ENCODE measurements at regions not wholly inside any gene's neighbourhood (a gene's known extent, or its start where the extent isn't known, plus 50 kb on each side); places are given as distances from the start of the nearest gene placed in this dataset.

GRCh38 chr5:2371419-2371710 lies 380.1 kb downstream of the IRX2 start:
- no peak overlapping the region for H3K18ac ChIP-seq (ENCODE audit: extremely low read depth, low read length)
- DNase-seq (ENCODE audit: low read depth in 1 of 2, low spot score in 2 of 2) (no peak), FAIRE-seq (no peak)
- H3K23me2 ChIP-seq (ENCODE audit: low read depth, low read length): no peaks in the 10 kb centered on the region
- H4K91ac ChIP-seq (replicated peaks; ENCODE audit: insufficient read length, low read length): no peak overlapping the region
- H4K20me1 ChIP-seq (replicated peaks in 1 of 2; ENCODE audit: control insufficient read depth in 1 of 2, insufficient read depth in 2 of 2, low read length in 2 of 2): peaks cover 0 to 3% of the 10 kb centered on the region in 2 experiments
- no peak overlapping the region for H3K23ac ChIP-seq (ENCODE audit: insufficient read length)
- no peaks in the 10 kb centered on the region for H3K79me1 ChIP-seq (ENCODE audit: low read depth, low read length)
- peaks cover 0 to 8% of the 10 kb centered on the region in 2 experiments; a peak in 2 of 4 replicates for H3K9me3 ChIP-seq (ENCODE audit: insufficient read depth in 2 of 2, low read depth in 1 of 2, low read length in 1 of 2)
- H2BK12ac ChIP-seq (ENCODE audit: low read depth, low read length): no peak overlapping the region
- no peak overlapping the region for H2BK15ac ChIP-seq (ENCODE audit: low read length)
- H4K8ac ChIP-seq (ENCODE audit: extremely low read depth, insufficient read depth, low read length): no peak overlapping the region
- no peak overlapping the region for H3K4ac ChIP-seq (replicated peaks; ENCODE audit: insufficient read length, low read depth, low read length)
- H3K79me2 ChIP-seq (ENCODE audit: control insufficient read depth in 1 of 2, insufficient read depth in 2 of 2, low read length in 2 of 2): no peaks in the 10 kb centered on the region
- no peak overlapping the region for H3K4me2 ChIP-seq (ENCODE audit: insufficient read depth in 1 of 2, low read depth in 2 of 2, low read length in 2 of 2)
- peaks cover 0 to 2% (median 0%) of the 10 kb centered on the region in 4 experiments; a peak in 1 of 7 replicates for H3K4me1 ChIP-seq (replicated peaks in 1 of 4; ENCODE audit: control insufficient read depth in 3 of 4, insufficient read depth in 4 of 4, low read length in 3 of 4)
- ChIA-PET CTCF (ENCODE audit: partially characterized antibody) (no interaction called here), POLR2A (ENCODE audit: partially characterized antibody) (no interaction called here)
- no peak overlapping the region for H3K14ac ChIP-seq (ENCODE audit: insufficient read length)
- H3K36me3 ChIP-seq (ENCODE audit: control insufficient read depth in 2 of 4, insufficient read depth in 4 of 4, low read length in 3 of 4): no peaks in the 10 kb centered on the region
- no peak overlapping the region for H2BK120ac ChIP-seq (replicated peaks; ENCODE audit: low read depth, low read length)
- H3K27me3 ChIP-seq (replicated peaks in 1 of 4; ENCODE audit: control insufficient read depth in 3 of 4, extremely low read depth in 1 of 4, insufficient read depth in 3 of 4, low read length in 3 of 4): no peaks in the 10 kb centered on the region; a peak in 1 of 7 replicates
- WGBS, 2 experiments (ENCODE audit: extremely low coverage in 1 of 2, insufficient coverage in 1 of 2, insufficient read length in 1 of 2, insufficient replicate concordance in 2 of 2, low coverage in 1 of 2, low lambda C conversion rate in 2 of 2, missing lambda C conversion rate in 1 of 2): 97% methylated on average over 14 of the region's 14 CpGs; no CpG with 5 or more reads in 1 of the 2 experiments
- H3K9ac ChIP-seq (replicated peaks in 1 of 4; ENCODE audit: extremely low read depth in 1 of 4, low read depth in 3 of 4, low read length in 3 of 4): no peak overlapping the region
- H2AFZ ChIP-seq (ENCODE audit: low read length): no peak overlapping the region
- H3K4me3 ChIP-seq (ENCODE audit: extremely low read depth in 1 of 4, insufficient read depth in 2 of 4, low read depth in 3 of 4, low read length in 4 of 4): no peak overlapping the region
- H2BK20ac ChIP-seq (ENCODE audit: low read length): no peak overlapping the region
- H2AK5ac ChIP-seq (ENCODE audit: low read depth, low read length): no peak overlapping the region
- no peak overlapping the region for H2BK5ac ChIP-seq (ENCODE audit: low read depth, low read length)
- no peak overlapping the region for H3K56ac ChIP-seq (replicated peaks; ENCODE audit: insufficient read length, low read depth, low read length)
- TF ChIP-seq SUZ12 (IDR thresholded peaks at IDR 0.05; ENCODE audit: low read length) (no peak), CBX8 (IDR thresholded peaks at IDR 0.05; ENCODE audit: borderline replicate concordance, low read depth, low read length) (no peak), JUND (IDR thresholded peaks at IDR 0.05; ENCODE audit: low read length) (no peak)
- no peak overlapping the region for H4K5ac ChIP-seq (ENCODE audit: insufficient read length, low read depth, low read length)
- H3K27ac ChIP-seq (ENCODE audit: low read depth, low read length): no peak overlapping the region

Measured in H1 (cell line).